Medulla oblongata (tissue), 1 donor: ENCODE measurements at regions not wholly inside any gene's neighbourhood (a gene's known extent, or its start where the extent isn't known, plus 50 kb on each side); places are given as distances from the start of the nearest gene placed in this dataset.
"Not testable (repeated sequence)": the region's sequence is repeated elsewhere in the genome, so short reads cannot be mapped to it uniquely, and the experiment has no call there.

Source experiments
- DNase-seq: peaks from one replicate; pipeline ENCODE4 v3.0.0-alpha.2; 2015; ENCODE audit errors: extremely low spot score

DNA sequence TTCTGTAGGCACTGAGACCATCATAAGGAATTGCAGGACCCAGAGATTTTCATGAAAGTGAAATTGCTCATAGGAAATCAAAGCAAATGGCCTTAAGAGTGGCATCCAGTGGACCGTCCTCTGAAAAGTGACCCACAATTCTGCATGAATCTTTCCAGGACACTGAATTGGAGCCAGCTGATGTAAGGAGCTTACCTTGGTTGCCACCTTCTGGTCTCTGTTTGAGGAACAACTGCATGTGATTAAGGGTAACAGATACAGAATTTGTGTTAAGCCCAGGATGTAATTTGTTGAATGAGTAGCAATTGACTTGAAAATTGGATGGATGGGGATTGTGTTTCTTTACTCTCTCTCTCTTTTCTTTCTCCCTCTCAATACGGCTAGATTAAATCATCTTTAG lies 49.9 kb upstream of the GAS1 start:
- no peak for DNase-seq

DNA sequence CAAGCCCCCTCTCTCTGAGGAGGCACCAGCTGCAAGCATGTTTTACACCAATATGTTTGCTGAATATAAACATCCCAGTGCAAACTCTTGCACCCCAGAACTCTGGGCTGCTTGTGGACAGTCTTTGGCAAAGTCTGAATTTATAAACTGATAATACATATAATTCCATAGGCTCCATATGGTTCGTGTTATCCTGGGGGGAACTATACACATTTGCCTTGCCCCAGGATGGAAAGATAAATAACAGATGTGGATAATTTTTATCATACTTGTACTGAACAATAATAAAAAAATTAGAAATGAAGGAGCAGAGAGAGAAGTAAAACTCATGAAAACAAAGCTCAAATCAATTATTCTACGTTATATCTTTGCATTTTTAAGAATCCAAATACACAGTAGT lies 50.6 kb upstream of the GAS1 start:
- no peak for DNase-seq

DNA sequence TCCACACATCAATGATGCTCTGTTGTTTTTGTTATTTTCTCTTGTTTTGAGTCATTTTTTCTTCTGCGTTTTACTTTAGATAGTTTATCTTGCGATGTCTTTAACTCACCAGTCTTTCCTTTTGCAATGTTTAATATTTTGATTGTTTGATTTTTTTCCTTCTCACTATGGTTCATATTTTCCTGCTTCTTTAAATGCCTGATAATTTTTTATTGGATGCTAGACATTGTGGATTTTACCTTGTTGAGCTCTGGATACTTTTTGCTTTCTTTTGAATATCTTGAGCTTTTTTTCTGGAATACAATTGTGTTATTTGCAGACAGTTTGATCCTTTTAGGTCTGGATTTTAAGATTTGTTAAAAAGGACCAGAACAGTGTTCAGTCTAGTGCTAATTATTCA lies 55.2 kb upstream of the GAS1 start:
- DNase-seq, result no peak

DNA sequence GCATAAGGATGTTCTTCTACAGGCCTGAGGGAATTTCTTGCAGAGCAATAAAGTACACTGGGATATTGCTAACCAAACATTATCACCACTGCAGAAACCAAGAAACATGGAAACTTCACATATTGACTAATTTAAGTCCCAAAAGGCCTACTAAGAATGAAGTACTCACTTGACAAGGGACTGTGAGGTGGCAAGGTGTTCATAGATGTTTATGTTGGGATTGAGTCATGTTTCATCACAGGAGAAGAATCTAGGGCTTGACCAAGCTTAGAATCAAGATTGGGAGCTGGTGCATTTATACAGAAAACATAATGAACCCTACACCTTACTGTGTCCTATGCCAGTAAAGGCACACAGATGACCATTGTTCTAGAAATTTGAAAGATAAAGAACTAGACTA lies 56.7 kb upstream of the GAS1 start:
- DNase-seq, result no peak

DNA sequence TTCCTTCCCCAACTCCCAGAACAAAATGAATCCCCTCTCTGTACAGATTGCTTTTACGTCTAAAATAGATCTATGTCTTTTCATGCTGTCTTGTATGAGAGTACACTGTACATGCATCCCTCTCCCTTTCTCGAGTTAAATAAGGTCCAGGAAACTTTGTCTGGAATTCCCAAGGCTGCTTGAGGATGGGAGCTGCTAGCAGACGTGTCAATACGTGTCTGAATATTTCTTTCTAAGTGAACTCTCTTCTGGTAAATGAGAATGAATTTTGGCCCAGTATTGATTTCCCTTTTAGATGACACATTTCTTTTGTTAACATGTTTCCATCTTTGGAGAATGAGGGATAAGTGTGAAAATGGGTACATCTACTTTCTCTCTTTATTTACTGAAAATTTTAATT lies 59.6 kb upstream of the GAS1 start:
- no peak for DNase-seq

DNA sequence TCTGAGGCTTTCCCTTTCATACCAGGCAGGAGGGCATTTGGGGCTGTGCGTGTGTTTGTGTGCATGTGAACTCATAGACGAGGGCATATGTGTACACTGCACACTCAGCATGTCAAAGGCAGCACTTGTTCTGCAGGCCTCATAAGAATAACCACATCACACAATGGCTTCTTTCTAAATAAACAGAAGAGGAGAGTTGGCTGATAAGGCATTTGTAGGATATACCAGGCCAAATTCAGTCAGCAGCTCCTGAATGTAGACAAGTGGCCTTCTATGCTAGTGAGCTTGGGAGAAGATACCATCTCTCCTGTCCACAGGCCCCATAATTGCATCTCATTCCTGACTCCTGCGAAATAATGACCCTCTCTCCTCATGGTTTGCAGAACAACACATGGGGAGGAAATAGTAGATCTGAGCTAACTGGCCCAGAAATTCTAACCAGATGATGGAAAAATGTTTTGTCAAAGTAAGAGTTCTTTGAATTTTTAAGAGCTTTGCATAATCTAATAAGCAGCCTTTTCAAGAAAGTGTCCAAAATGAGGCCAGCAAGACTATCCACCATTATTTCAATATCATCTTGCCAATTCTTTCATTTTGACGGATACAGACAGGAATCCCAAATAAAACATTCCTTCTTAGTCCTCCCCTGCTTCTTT lies 60.5 kb upstream of the GAS1 start:
- DNase-seq, result peak; percentile 59

- DNase-seq, result no peak
Observed at GRCh38 chr9:87008667-87009066, 61.4 kb upstream of the GAS1 start.

DNA sequence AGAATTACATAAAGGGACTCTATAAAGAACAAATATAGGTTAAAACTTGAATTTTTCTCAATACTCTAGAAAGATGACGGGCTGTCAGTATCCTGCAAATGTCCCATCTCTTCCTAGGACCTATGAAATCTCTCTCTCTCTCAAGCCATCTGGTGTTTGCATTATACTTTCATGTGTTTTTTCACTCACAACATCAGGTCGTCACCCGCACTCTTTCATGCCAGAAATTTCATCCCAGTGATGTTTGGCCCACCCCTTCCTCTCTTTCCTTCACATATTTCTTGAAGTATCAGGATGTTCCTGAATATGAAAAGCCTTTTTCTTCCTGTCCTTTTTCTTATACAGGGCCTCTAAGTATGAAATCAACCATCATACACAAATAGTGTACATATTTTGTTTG lies 63.3 kb upstream of the GAS1 start:
- no peak for DNase-seq

GRCh38 chr9:87011551-87011950 lies 64.2 kb upstream of the GAS1 start:
- no peak for DNase-seq

DNA sequence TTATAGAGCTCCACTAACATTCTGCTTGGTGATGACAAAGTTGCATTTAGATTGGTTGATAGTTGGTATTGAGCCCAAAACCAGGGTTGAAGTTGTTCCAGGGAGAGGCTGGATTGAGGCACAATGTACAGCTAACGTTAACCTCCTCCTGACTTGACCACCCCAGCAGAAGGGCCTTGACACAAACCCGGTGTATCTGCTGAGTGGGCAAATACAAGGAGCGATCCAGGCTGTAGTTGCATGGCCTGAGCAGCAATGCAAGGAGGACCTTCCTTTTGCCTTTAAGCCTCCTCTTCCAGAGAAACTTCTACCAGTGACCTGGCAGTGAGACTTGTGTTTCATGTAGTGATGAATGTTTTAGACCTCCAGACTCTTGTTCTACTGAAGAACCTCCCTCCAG lies 66.2 kb upstream of the GAS1 start:
- no peak for DNase-seq

DNA sequence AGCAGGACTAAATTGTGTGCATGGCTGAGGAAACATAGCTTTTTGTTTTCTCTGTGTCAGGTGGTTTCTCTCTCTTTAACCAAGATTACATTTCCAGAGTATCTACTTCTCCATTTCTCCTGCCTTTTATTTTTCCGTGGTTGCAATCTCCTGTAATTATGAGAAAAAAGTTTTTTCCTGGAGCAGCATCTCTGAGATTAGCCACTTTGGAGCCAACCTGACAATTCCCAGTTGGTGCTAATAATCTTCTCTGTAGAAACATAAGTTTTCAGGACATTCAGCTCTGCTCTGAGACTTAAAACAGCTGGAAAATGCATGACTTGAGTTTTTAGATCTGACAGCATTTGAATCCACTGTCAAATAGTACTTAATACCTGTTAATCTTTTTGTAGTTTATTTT lies 67.1 kb upstream of the GAS1 start:
- DNase-seq, result no peak

DNA sequence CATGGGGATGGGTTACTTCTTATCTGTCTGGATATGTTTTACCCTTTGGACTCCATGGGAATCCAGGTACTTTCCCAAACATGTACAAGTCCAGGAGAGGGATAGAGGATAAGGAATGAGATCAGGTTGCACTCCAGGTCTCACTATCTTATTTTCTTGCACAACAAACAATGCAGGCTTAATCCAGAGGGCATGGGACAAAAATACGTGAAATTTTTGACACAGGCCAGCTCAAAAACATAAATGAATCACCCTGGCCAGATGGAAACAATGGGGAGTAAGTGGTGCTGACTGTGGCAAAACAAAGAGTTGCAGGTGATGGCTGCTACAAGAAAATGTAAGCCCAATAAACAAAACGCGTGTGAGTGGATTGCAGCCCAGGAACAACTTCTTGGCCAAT lies 69.4 kb upstream of the GAS1 start:
- no peak for DNase-seq

- DNase-seq, result peak; percentile 27
Observed at GRCh38 chr9:87020169-87020950, 73.1 kb upstream of the GAS1 start.

DNA sequence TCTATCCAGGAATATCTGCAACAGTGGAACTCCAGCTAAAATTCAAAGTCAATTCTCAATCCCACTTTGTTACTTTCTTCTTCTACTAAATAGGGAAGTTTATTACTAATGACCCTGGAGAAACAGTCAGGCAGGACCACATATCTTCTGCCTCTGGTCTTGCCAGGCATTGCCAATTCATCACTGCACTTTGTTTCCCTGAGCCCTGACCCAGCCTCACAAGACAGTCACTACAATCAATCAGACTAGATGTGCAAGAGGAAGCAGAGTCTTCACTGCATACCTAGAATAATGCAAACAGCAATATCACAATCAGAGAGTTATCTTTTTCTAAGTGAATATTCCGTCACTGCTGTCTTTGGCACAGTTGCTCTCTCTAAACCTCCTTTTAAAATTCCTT lies 74.9 kb upstream of the GAS1 start:
- DNase-seq, result no peak

GRCh38 chr9:87026204-87026603 lies 78.9 kb upstream of the GAS1 start:
- no peak for DNase-seq

DNA sequence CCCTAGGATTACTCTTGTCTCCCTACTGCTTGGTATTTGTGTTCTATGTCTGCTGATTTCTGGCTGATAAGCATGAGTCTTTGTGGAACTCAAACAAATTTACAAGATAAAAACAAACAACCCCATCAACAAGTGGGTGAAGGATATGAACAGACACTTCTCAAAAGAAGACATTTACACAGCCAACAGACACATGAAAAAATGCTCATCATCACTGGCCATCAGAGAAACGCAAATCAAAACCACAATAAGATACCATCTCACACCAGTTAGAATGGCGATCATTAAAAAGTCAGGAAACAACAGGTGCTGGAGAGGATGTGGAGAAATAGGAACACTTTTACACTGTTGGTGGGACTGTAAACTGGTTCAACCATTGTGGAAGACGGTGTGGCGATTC lies 81.5 kb upstream of the GAS1 start:
- DNase-seq, result not testable (repeated sequence)

DNA sequence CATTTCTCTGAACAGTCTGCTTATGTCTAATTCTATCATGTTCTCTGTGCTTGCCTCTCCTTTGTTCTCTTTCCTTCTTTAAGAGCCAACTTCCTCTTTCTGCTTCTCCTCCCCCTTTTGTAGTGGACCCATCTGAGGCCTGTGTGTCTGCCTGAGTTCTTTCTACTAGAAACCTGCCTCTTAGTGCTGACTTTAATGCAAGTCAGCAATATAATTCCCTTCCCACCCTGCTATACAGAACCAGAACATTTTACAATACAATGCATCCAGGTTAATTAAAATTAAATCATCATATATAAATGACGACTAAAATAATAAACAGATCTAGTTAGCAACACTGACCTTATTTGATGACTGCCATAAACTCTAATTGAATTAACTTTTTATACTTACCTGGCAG lies 82.6 kb upstream of the GAS1 start:
- no peak for DNase-seq

- DNase-seq, result no peak
Observed at GRCh38 chr9:87034841-87035240, 87.5 kb upstream of the GAS1 start.

DNA sequence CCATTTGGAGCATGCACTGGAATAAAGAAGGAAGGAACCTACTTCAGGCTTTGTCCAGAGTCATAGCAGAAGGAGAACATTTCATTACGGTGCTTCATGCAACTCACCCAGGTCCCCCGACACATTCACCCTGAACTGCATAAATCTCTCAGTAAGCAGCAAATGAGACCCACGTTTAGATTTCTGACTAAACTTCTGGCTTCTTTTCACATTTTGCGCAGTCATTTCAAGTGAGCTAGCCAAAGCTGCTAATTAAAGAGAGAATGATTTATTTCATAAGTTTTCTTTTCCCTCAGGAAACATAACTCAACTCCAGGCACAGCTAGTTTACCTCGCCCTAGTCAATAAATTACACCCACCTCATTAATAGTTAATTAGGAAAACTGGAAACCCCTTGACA lies 88.6 kb upstream of the GAS1 start:
- DNase-seq, result no peak

DNA sequence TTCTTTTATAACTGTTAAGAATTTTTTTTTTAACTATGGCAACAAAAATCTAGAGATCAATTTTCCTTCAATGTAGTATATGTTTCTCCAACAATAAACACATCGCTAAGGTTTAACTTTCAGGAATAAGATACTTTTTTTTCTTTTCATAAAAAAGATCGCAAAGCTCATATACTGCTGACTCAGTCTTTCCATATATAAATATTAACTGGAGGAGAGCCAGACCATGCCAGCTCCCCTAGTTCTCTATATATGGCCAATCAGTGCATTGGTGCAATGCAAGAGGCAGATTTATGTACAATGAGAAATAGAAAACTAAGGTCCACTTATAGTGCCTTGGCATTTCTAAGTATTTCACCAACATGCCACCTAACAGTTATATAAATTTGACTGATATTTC lies 89.2 kb upstream of the GAS1 start:
- no peak for DNase-seq

DNA sequence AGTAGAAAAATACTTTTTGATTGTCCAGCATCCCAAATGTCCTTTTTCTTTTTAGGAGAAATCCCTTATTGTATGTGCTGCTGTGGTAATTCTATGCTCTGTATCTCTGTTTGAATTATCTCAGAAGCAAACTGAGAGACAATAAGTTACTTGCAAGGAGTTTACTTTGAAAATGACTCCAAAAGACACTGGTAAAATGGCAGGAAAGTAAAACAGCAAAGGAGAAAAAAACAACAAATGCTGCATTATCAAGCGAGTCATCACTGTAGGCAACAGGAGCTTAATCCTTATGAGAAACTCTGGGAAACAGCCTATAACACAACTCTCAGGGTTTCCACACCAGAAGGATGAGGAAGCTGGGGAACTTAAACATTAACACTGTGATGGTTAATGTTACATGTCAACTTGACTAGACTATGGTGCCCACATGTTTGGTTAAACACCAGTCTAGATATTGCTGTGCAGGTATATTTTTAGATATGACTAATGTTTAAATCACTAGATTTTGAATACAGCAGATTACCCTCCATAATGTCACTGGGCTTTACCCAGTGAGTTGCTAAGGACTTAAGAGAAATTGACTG lies 92.6 kb upstream of the GAS1 start:
- DNase-seq, result no peak

- no peak for DNase-seq
Observed at GRCh38 chr9:87040410-87041009, 93.2 kb upstream of the GAS1 start.
